CD4-positive, alpha-beta T cell (primary cell): ENCODE measurements at regions not wholly inside any gene's neighbourhood (a gene's known extent, or its start where the extent isn't known, plus 50 kb on each side); places are given as distances from the start of the nearest gene placed in this dataset.

Experiments
- ATAC-seq: fragments of 200-7000 bp; cut with Tn5 transposase; one replicate; pipeline ENCODE4 v1.10.0; 2022; ENCODE audit warnings: mild to moderate bottlenecking; ENCODE audit not compliant: poor library complexity
- CTCF ChIA-PET: fragments of 350-600 bp; sonication (Branson Sonifier 250); formaldehyde crosslinking; loops from one replicate; lab custom pipeline; 2021; ENCODE audit warnings: antibody characterized with exemption, inconsistent platforms; lab: Charles Lee
- POLR2A ChIA-PET: fragments of 350-600 bp; sonication (Branson Sonifier 250); formaldehyde crosslinking; loops from one replicate; lab custom pipeline; 2021; ENCODE audit warnings: antibody characterized with exemption, inconsistent platforms; lab: Charles Lee
- DNase-seq, 14 experiments: peaks; one replicate each; pipeline ENCODE4 v3.0.0-alpha.2; 2013 to 2020; ENCODE audit warnings: mixed read lengths in 2 of 14
- H3K27ac ChIP-seq, 2 donors: one replicate each; pipeline versions ENCODE4 v1.5.1 to v1.7.0; 2013; ENCODE audit warnings: low read length in 2 of 2, low read depth in 1 of 2, mild to moderate bottlenecking in 1 of 2
- H3K27me3 ChIP-seq, 2 experiments: 1 replicate in 1 of 2; 2 replicates in 1 of 2; pipeline versions ENCODE4 v1.6.1 to v1.7.0; 2013; ENCODE audit warnings: low read length in 2 of 2, control low read depth in 1 of 2, mild to moderate bottlenecking in 1 of 2, moderate library complexity in 1 of 2; ENCODE audit not compliant: insufficient read depth in 2 of 2, control insufficient read depth in 1 of 2
- H3K36me3 ChIP-seq: one replicate; pipeline ENCODE4 v1.6.1; 2013; ENCODE audit warnings: low read length, control low read depth; ENCODE audit not compliant: insufficient read depth
- H3K4me1 ChIP-seq: one replicate; pipeline ENCODE4 v1.6.1; 2013; ENCODE audit warnings: low read length, control low read depth; ENCODE audit not compliant: insufficient read depth
- H3K4me3 ChIP-seq: one replicate; pipeline ENCODE4 v1.5.1; 2013; ENCODE audit warnings: mild to moderate bottlenecking, low read length, moderate library complexity
- H3K9me3 ChIP-seq, 2 experiments: 1 replicate in 1 of 2; 2 replicates in 1 of 2; pipeline versions ENCODE4 v1.6.1 to v1.7.0; 2013; ENCODE audit warnings: low read length in 2 of 2, mild to moderate bottlenecking in 2 of 2, control low read depth in 1 of 2, moderate library complexity in 1 of 2; ENCODE audit not compliant: control insufficient read depth in 1 of 2, insufficient read depth in 1 of 2
- H3K27ac Mint-ChIP-seq: one replicate; pipeline ENCODE4 v1.8.0; 2020; ENCODE audit warnings: mixed read lengths
- H3K27me3 Mint-ChIP-seq: one replicate; pipeline ENCODE4 v1.8.0; 2021; ENCODE audit warnings: mixed read lengths
- H3K36me3 Mint-ChIP-seq: one replicate; pipeline ENCODE4 v1.8.0; 2021; ENCODE audit warnings: low read depth, mixed read lengths
- H3K4me1 Mint-ChIP-seq: one replicate; pipeline ENCODE4 v1.8.0; 2021; ENCODE audit warnings: low read depth, mixed read lengths
- H3K4me3 Mint-ChIP-seq: one replicate; pipeline ENCODE4 v1.8.0; 2020; ENCODE audit warnings: mild to moderate bottlenecking, mixed read lengths
- H3K9me3 Mint-ChIP-seq: one replicate; pipeline ENCODE4 v1.8.0; 2020; ENCODE audit warnings: mixed read lengths
- CTCF ChIP-seq: fragments of 200-600 bp; IDR thresholded peaks from one replicate; pipeline ENCODE4 v1.8.0; 2022; ENCODE audit warnings: antibody characterized with exemption, mild to moderate bottlenecking
- intact Hi-C, 2 experiments: fragments of 100-400 bp; cut with DNase I in 1 of 2; cut with micrococcal nuclease in 1 of 2; formaldehyde crosslinking; loops; one replicate each; pipeline versions ENCODE4 v1.15.1 to v1.9.0; 2023 to 2025; cut with DNase I, micrococcal nuclease

GRCh38 chr2:23041443-23041842, 343.5 kb upstream of the KLHL29 start:
- Mint-ChIP-seq H3K9me3 (no peaks in the 10 kb centered on the region), H3K27ac (no peak overlapping the region), H3K27me3 (no peaks in the 10 kb centered on the region), H3K4me3 (no peak overlapping the region), H3K36me3 (no peaks in the 10 kb centered on the region), H3K4me1 (no peaks in the 10 kb centered on the region)
- no peak for ATAC-seq
- Histone ChIP-seq H3K9me3 (peaks cover 0 to 7% of the 10 kb centered on the region in 2 experiments), H3K27me3 (no peaks in the 10 kb centered on the region), H3K36me3 (no peaks in the 10 kb centered on the region), H3K4me1 (no peaks in the 10 kb centered on the region), H3K4me3 (no peak overlapping the region), H3K27ac (no peak overlapping the region)
- no peak for DNase-seq
- TF ChIP-seq CTCF = no peak
- CTCF ChIA-PET = no interaction called here
- intact Hi-C loops = no loop called here
- POLR2A ChIA-PET = no interaction called here

GRCh38 chr2:23042216-23042906, 342.6 kb upstream of the KLHL29 start:
- Histone ChIP-seq H3K27ac (no peak overlapping the region), H3K4me1 (no peaks in the 10 kb centered on the region), H3K4me3 (no peak overlapping the region), H3K27me3 (no peaks in the 10 kb centered on the region), H3K36me3 (no peaks in the 10 kb centered on the region), H3K9me3 (peaks cover 0 to 9% of the 10 kb centered on the region in 2 experiments)
- no peak for ATAC-seq
- DNase-seq = no peak
- ChIA-PET POLR2A (no interaction called here), CTCF (no interaction called here)
- Mint-ChIP-seq H3K27ac (no peak overlapping the region), H3K4me3 (no peak overlapping the region), H3K27me3 (no peaks in the 10 kb centered on the region), H3K36me3 (no peaks in the 10 kb centered on the region), H3K9me3 (no peaks in the 10 kb centered on the region), H3K4me1 (no peaks in the 10 kb centered on the region)
- no peak for TF ChIP-seq CTCF
- intact Hi-C loops = no loop called here

GRCh38 chr2:23050388-23050787, 334.6 kb upstream of the KLHL29 start:
- intact Hi-C loops = no loop called here
- Histone ChIP-seq H3K9me3 (peaks cover 0 to 7% of the 10 kb centered on the region in 2 experiments), H3K4me1 (no peaks in the 10 kb centered on the region), H3K27me3 (no peaks in the 10 kb centered on the region), H3K27ac (no peak overlapping the region), H3K36me3 (no peaks in the 10 kb centered on the region), H3K4me3 (no peak overlapping the region)
- ATAC-seq (no peak), DNase-seq (no peak)
- ChIA-PET POLR2A (no interaction called here), CTCF (no interaction called here)
- Mint-ChIP-seq H3K4me3 (no peak overlapping the region), H3K27ac (no peak overlapping the region), H3K4me1 (no peaks in the 10 kb centered on the region), H3K9me3 (no peaks in the 10 kb centered on the region), H3K27me3 (no peaks in the 10 kb centered on the region), H3K36me3 (no peaks in the 10 kb centered on the region)
- TF ChIP-seq CTCF = no peak
